ENCODE measurements at regions not wholly inside any gene's neighbourhood (a gene's known extent, or its start where the extent isn't known, plus 50 kb on each side); places are given as distances from the start of the nearest gene placed in this dataset.

DNA sequence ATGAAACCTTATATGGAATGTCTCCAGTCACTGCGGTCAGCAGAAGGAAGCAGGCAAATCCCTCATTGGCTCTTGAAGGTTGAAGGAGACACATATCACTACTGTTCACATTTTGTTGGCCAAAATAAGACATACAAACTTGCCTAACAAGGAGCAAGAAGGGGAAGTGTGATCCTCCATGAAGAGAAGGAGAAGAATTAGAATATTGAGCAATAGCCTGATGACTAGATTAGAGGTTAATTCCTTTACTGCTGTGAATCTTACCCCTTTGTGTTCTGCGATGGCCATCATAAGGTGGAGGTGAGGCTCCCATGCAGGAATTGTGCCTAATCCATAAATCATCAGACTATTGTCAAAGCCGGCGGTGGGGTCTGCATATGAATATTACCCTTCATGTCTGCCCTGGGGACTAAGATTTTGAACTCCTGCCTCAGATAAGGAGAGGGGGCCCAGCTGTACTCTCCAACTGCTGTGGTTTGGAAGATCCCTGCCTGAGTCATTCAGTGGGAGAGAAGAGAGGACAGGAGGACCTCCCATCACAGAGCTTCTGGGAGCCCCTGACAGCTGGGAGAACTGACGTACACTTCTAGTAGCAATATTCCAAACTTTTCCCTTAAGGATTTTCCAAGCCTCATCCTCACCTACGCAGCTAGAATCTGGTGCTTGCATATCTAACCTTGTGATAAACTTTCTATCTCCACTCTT, 398.5 kb downstream of the REEP3 start:
- H3K27me3 ChIP-seq (ENCODE audit: control insufficient read depth in 3 of 3, insufficient read depth in 3 of 3, low read depth in 1 of 3, low read length in 3 of 3): no peaks in the 10 kb centered on the region
- no peaks in the 10 kb centered on the region for H3K79me1 ChIP-seq (ENCODE audit: low read depth, low read length)
- H3K4me2 ChIP-seq (ENCODE audit: insufficient read depth, low read length, poor library complexity, severe bottlenecking): no peak overlapping the region
- no CpG with 5 or more reads among the region's 6 CpGs for WGBS, 2 donors (ENCODE audit: extremely low coverage in 2 of 2, insufficient read length in 2 of 2, insufficient replicate concordance in 1 of 2)
- no peak overlapping the region for H2BK12ac ChIP-seq (ENCODE audit: low read length)
- H2BK15ac ChIP-seq (ENCODE audit: low read length): no peak overlapping the region
- H2BK5ac ChIP-seq (ENCODE audit: low read length): no peak overlapping the region
- no peaks in the 10 kb centered on the region for H3K9me3 ChIP-seq (replicated peaks in 1 of 2; ENCODE audit: control insufficient read depth in 2 of 2, insufficient read depth in 1 of 2, low read depth in 1 of 2, low read length in 2 of 2)
- no peak overlapping the region for H3K9ac ChIP-seq (ENCODE audit: low read depth, low read length, poor library complexity)
- H3K18ac ChIP-seq (ENCODE audit: low read length): no peak overlapping the region
- H4K91ac ChIP-seq (ENCODE audit: low read depth, low read length, poor library complexity): no peak overlapping the region
- no peak overlapping the region for H3K4ac ChIP-seq (ENCODE audit: low read length)
- H3K23ac ChIP-seq (ENCODE audit: low read depth, low read length, poor library complexity): no peak overlapping the region
- no peak overlapping the region for H3K27ac ChIP-seq (replicated peaks; ENCODE audit: low read length)
- H2AK5ac ChIP-seq (ENCODE audit: low read depth, low read length): no peak overlapping the region
- H2BK120ac ChIP-seq (ENCODE audit: low read depth, low read length): no peak overlapping the region
- H2AFZ ChIP-seq (ENCODE audit: low read length): no peak overlapping the region
- DNase-seq (ENCODE audit: low spot score): no peak
- peaks cover 0 to 10% of the 10 kb centered on the region in 2 donors for H3K4me1 ChIP-seq (ENCODE audit: control insufficient read depth in 2 of 2, insufficient read depth in 1 of 2, low read depth in 1 of 2, low read length in 2 of 2)
- no peaks in the 10 kb centered on the region for H3K36me3 ChIP-seq (replicated peaks in 1 of 2; ENCODE audit: control insufficient read depth in 2 of 2, insufficient read depth in 2 of 2, low read length in 2 of 2)
- H3K4me3 ChIP-seq (ENCODE audit: low read length in 2 of 2): no peak overlapping the region
- H4K8ac ChIP-seq (ENCODE audit: low read depth, low read length): no peak overlapping the region
- no peak overlapping the region for H3K14ac ChIP-seq (ENCODE audit: low read length)

DNA sequence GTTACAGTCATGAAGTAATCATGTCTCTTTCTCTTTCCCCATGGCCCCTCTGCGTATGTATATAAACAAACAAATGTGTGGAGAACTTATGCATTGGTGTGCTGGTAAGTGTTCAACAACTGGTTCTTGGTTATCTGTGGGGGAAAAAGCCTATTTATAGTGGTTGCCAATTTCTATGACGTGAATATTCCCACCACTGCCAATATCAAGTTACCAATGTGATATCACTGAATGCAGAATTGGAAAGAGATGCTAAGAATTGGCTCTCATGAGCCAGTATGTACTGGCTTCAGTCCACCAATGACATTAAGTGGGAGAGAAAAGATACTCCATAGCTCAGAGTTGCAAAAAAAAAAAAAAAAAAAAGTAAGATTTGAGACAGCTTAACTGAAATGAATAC, 399.7 kb downstream of the REEP3 start:
- no peak for DNase-seq (ENCODE audit: low spot score)
- H3K4me1 ChIP-seq (ENCODE audit: control insufficient read depth in 2 of 2, insufficient read depth in 1 of 2, low read depth in 1 of 2, low read length in 2 of 2): peaks cover 0 to 10% of the 10 kb centered on the region in 2 donors
- H3K9ac ChIP-seq (ENCODE audit: low read depth, low read length, poor library complexity): no peak overlapping the region
- no peak overlapping the region for H2BK5ac ChIP-seq (ENCODE audit: low read length)
- no peak overlapping the region for H2AFZ ChIP-seq (ENCODE audit: low read length)
- no peaks in the 10 kb centered on the region for H3K9me3 ChIP-seq (replicated peaks in 1 of 2; ENCODE audit: control insufficient read depth in 2 of 2, insufficient read depth in 1 of 2, low read depth in 1 of 2, low read length in 2 of 2)
- H3K79me1 ChIP-seq (ENCODE audit: low read depth, low read length): no peaks in the 10 kb centered on the region
- H3K27me3 ChIP-seq (ENCODE audit: control insufficient read depth in 3 of 3, insufficient read depth in 3 of 3, low read depth in 1 of 3, low read length in 3 of 3): no peaks in the 10 kb centered on the region
- no peaks in the 10 kb centered on the region for H3K36me3 ChIP-seq (replicated peaks in 1 of 2; ENCODE audit: control insufficient read depth in 2 of 2, insufficient read depth in 2 of 2, low read length in 2 of 2)
- no peak overlapping the region for H3K23ac ChIP-seq (ENCODE audit: low read depth, low read length, poor library complexity)
- H2BK120ac ChIP-seq (ENCODE audit: low read depth, low read length): no peak overlapping the region
- no peak overlapping the region for H4K8ac ChIP-seq (ENCODE audit: low read depth, low read length)
- H2BK12ac ChIP-seq (ENCODE audit: low read length): no peak overlapping the region
- no peak overlapping the region for H3K14ac ChIP-seq (ENCODE audit: low read length)
- no peak overlapping the region for H3K18ac ChIP-seq (ENCODE audit: low read length)
- no peak overlapping the region for H4K91ac ChIP-seq (ENCODE audit: low read depth, low read length, poor library complexity)
- no peak overlapping the region for H2BK15ac ChIP-seq (ENCODE audit: low read length)
- no peak overlapping the region for H3K4me3 ChIP-seq (ENCODE audit: low read length in 2 of 2)
- no peak overlapping the region for H3K4ac ChIP-seq (ENCODE audit: low read length)
- WGBS, 2 donors (ENCODE audit: extremely low coverage in 2 of 2, insufficient read length in 2 of 2, insufficient replicate concordance in 1 of 2): no CpG with 5 or more reads among the region's 2 CpGs
- no peak overlapping the region for H2AK5ac ChIP-seq (ENCODE audit: low read depth, low read length)
- H3K27ac ChIP-seq (replicated peaks; ENCODE audit: low read length): no peak overlapping the region
- no peak overlapping the region for H3K4me2 ChIP-seq (ENCODE audit: insufficient read depth, low read length, poor library complexity, severe bottlenecking)

DNA sequence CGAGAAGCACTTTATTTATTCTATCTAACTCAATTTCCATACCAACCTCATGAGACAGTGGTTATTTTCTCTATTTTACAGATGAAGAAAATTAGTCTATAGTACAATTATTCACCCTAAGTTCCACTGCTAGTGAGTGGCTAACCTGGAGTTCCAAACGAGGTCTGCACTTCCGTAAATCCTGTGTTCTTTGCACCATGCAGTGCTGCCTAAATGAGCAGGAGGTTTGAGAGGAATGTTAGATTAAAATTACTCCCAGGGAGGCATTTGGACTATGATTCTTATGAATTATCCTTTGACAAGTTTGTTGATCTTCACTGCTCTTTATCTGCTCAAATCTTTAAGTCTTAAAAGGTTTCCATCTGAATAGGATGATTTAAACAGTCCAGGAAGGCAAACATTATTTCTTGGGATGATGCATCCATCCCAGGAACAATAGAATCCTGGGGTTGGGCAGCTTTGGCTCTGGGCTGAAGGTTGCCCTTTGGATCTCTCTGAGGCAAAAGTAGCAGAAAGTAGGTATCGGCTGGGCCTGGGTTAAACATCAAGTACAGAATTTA, 400.8 kb downstream of the REEP3 start:
- Histone ChIP-seq H2AK5ac (ENCODE audit: low read depth, low read length) (no peak overlapping the region), H3K18ac (ENCODE audit: low read length) (no peak overlapping the region), H3K79me1 (ENCODE audit: low read depth, low read length) (no peaks in the 10 kb centered on the region), H2BK120ac (ENCODE audit: low read depth, low read length) (no peak overlapping the region), H4K91ac (ENCODE audit: low read depth, low read length, poor library complexity) (no peak overlapping the region), H3K27me3 (ENCODE audit: control insufficient read depth in 3 of 3, insufficient read depth in 3 of 3, low read depth in 1 of 3, low read length in 3 of 3) (no peaks in the 10 kb centered on the region), H3K9ac (ENCODE audit: low read depth, low read length, poor library complexity) (no peak overlapping the region), H3K4me1 (ENCODE audit: control insufficient read depth in 2 of 2, insufficient read depth in 1 of 2, low read depth in 1 of 2, low read length in 2 of 2) (peaks cover 0 to 10% of the 10 kb centered on the region in 2 donors), H3K36me3 (replicated peaks in 1 of 2; ENCODE audit: control insufficient read depth in 2 of 2, insufficient read depth in 2 of 2, low read length in 2 of 2) (no peaks in the 10 kb centered on the region), H3K14ac (ENCODE audit: low read length) (no peak overlapping the region), H2BK15ac (ENCODE audit: low read length) (no peak overlapping the region), H3K4me2 (ENCODE audit: insufficient read depth, low read length, poor library complexity, severe bottlenecking) (no peak overlapping the region), H3K9me3 (replicated peaks in 1 of 2; ENCODE audit: control insufficient read depth in 2 of 2, insufficient read depth in 1 of 2, low read depth in 1 of 2, low read length in 2 of 2) (no peaks in the 10 kb centered on the region), H3K4ac (ENCODE audit: low read length) (no peak overlapping the region), H3K23ac (ENCODE audit: low read depth, low read length, poor library complexity) (no peak overlapping the region), H4K8ac (ENCODE audit: low read depth, low read length) (no peak overlapping the region), H3K4me3 (ENCODE audit: low read length in 2 of 2) (no peak overlapping the region), H2BK12ac (ENCODE audit: low read length) (no peak overlapping the region), H2BK5ac (ENCODE audit: low read length) (no peak overlapping the region), H2AFZ (ENCODE audit: low read length) (no peak overlapping the region), H3K27ac (replicated peaks; ENCODE audit: low read length) (no peak overlapping the region)
- WGBS, 2 donors (ENCODE audit: extremely low coverage in 2 of 2, insufficient read length in 2 of 2, insufficient replicate concordance in 1 of 2): no CpG with 5 or more reads among the region's 4 CpGs
- no peak for DNase-seq (ENCODE audit: low spot score)

DNA sequence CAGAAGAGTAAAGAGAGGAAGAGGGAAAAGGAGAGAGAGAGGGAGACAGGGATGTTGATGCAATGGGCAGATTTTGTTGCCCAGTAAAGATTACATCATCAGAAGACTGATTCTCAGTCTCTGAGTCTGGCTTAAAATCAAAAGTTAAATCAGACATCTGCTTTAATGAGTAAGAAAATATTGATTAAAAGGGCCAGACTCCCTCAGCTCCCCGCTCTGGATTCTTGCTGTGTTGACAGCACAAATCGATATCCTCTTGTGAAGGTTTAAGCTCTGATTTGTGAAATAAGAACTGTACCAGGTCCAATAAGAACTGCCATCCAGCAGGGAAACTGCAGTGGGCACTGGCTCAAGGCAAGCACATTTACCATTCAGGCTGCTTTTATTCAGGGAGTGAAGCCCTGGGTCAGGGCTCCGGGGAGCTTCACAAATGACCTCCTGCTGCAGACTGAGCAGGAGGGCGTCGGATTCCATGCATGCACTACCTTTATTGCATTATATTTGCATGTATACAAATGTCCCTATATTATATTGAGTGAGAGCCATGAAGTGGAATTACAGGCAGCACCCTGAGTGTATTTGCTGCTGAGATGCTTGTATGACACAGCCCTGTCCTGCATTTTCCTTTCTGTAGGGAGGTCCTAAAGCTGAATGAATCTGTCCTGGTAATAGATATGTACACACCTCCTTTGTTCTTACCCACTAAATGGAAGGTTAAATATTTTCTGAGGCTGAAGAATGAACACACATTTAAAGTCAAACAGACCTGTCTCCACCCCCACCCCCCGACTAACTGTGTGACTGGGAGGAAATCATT, 401.5 kb downstream of the REEP3 start:
- H2AFZ ChIP-seq (ENCODE audit: low read length): no peak overlapping the region
- no peak overlapping the region for H3K23ac ChIP-seq (ENCODE audit: low read depth, low read length, poor library complexity)
- H3K79me1 ChIP-seq (ENCODE audit: low read depth, low read length): no peaks in the 10 kb centered on the region
- no peak overlapping the region for H2BK12ac ChIP-seq (ENCODE audit: low read length)
- no peak for DNase-seq (ENCODE audit: low spot score)
- no peak overlapping the region for H3K9ac ChIP-seq (ENCODE audit: low read depth, low read length, poor library complexity)
- H3K27ac ChIP-seq (replicated peaks; ENCODE audit: low read length): no peak overlapping the region
- H3K18ac ChIP-seq (ENCODE audit: low read length): no peak overlapping the region
- no peak overlapping the region for H3K4ac ChIP-seq (ENCODE audit: low read length)
- H3K9me3 ChIP-seq (replicated peaks in 1 of 2; ENCODE audit: control insufficient read depth in 2 of 2, insufficient read depth in 1 of 2, low read depth in 1 of 2, low read length in 2 of 2): no peaks in the 10 kb centered on the region
- no CpG with 5 or more reads among the region's 6 CpGs for WGBS, 2 donors (ENCODE audit: extremely low coverage in 2 of 2, insufficient read length in 2 of 2, insufficient replicate concordance in 1 of 2)
- peaks cover 0 to 9% of the 10 kb centered on the region in 2 donors for H3K4me1 ChIP-seq (ENCODE audit: control insufficient read depth in 2 of 2, insufficient read depth in 1 of 2, low read depth in 1 of 2, low read length in 2 of 2)
- H2BK5ac ChIP-seq (ENCODE audit: low read length): no peak overlapping the region
- H3K27me3 ChIP-seq (ENCODE audit: control insufficient read depth in 3 of 3, insufficient read depth in 3 of 3, low read depth in 1 of 3, low read length in 3 of 3): no peaks in the 10 kb centered on the region
- H2AK5ac ChIP-seq (ENCODE audit: low read depth, low read length): no peak overlapping the region
- H3K14ac ChIP-seq (ENCODE audit: low read length): no peak overlapping the region
- no peak overlapping the region for H4K8ac ChIP-seq (ENCODE audit: low read depth, low read length)
- H2BK120ac ChIP-seq (ENCODE audit: low read depth, low read length): no peak overlapping the region
- no peak overlapping the region for H3K4me3 ChIP-seq (ENCODE audit: low read length in 2 of 2)
- H4K91ac ChIP-seq (ENCODE audit: low read depth, low read length, poor library complexity): no peak overlapping the region
- no peak overlapping the region for H2BK15ac ChIP-seq (ENCODE audit: low read length)
- no peak overlapping the region for H3K4me2 ChIP-seq (ENCODE audit: insufficient read depth, low read length, poor library complexity, severe bottlenecking)
- no peaks in the 10 kb centered on the region for H3K36me3 ChIP-seq (replicated peaks in 1 of 2; ENCODE audit: control insufficient read depth in 2 of 2, insufficient read depth in 2 of 2, low read length in 2 of 2)

All from neuronal stem cell (in vitro differentiated cells).